KMS-11 (cell line): ENCODE measurements at regions not wholly inside any gene's neighbourhood (a gene's known extent, or its start where the extent isn't known, plus 50 kb on each side); places are given as distances from the start of the nearest gene placed in this dataset.

Experiments
- H2AFZ ChIP-seq: fragments of 200-600 bp; sonication (generic); 2 replicates; pipeline ENCODE4 v1.6.1; 2016; ENCODE audit warnings: antibody characterized with exemption, mixed run types, low read depth
- H3K27ac ChIP-seq: fragments of 200-600 bp; sonication (generic); 2 replicates; pipeline ENCODE4 v1.6.1; 2016; ENCODE audit warnings: mild to moderate bottlenecking, mixed run types
- H3K27me3 ChIP-seq: fragments of 200-600 bp; sonication (generic); 2 replicates; pipeline ENCODE4 v1.6.1; 2017; ENCODE audit warnings: mild to moderate bottlenecking, low read depth, mixed run types, moderate library complexity; ENCODE audit not compliant: insufficient read depth
- H3K36me3 ChIP-seq: fragments of 200-600 bp; sonication (generic); 2 replicates; pipeline ENCODE4 v1.6.1; 2017; ENCODE audit warnings: mild to moderate bottlenecking, mixed run types; ENCODE audit not compliant: insufficient read depth
- H3K4me1 ChIP-seq: fragments of 200-600 bp; sonication (generic); 2 replicates; pipeline ENCODE4 v1.6.1; 2016; ENCODE audit warnings: mild to moderate bottlenecking, low read depth, mixed run types; ENCODE audit not compliant: poor library complexity, severe bottlenecking
- H3K4me2 ChIP-seq: fragments of 200-600 bp; sonication (generic); 2 replicates; pipeline ENCODE4 v1.7.0; 2016; ENCODE audit warnings: mild to moderate bottlenecking, mixed run types
- H3K4me3 ChIP-seq: fragments of 200-600 bp; sonication (generic); IDR thresholded peaks from 2 replicates; pipeline ENCODE4 v1.6.1; 2017; ENCODE audit warnings: low read depth, low read length, mixed read lengths; ENCODE audit not compliant: insufficient read depth
- H3K79me2 ChIP-seq: fragments of 200-600 bp; sonication (generic); 2 replicates; pipeline ENCODE4 v1.6.1; 2016; ENCODE audit warnings: low read depth, mixed run types; ENCODE audit not compliant: insufficient read depth
- H3K9ac ChIP-seq: fragments of 200-600 bp; sonication (generic); 2 replicates; pipeline ENCODE4 v1.6.1; 2016; ENCODE audit warnings: mild to moderate bottlenecking, mixed run types
- H4K20me1 ChIP-seq: fragments of 200-600 bp; sonication (generic); 2 replicates; pipeline ENCODE4 v1.6.1; 2016; ENCODE audit warnings: mild to moderate bottlenecking, mixed run types; ENCODE audit not compliant: insufficient read depth
- CTCF ChIP-seq: fragments of 200-600 bp; sonication (generic); conservative IDR thresholded peaks from 2 replicates; pipeline ENCODE4 v1.6.1; 2017; ENCODE audit warnings: low read depth, mild to moderate bottlenecking, antibody characterized with exemption, low read length, moderate library complexity, mixed read lengths

GRCh38 chr13:66040506-66040905 lies 1189.6 kb downstream of the PCDH9 start:
- no peak for TF ChIP-seq CTCF
- H3K4me1 ChIP-seq: no peaks in the 10 kb centered on the region
- no peak overlapping the region for H3K9ac ChIP-seq
- H3K27ac ChIP-seq: no peak overlapping the region
- no peaks in the 10 kb centered on the region for H4K20me1 ChIP-seq
- no peak overlapping the region for H3K4me3 ChIP-seq
- no peak overlapping the region for H2AFZ ChIP-seq
- no peaks in the 10 kb centered on the region for H3K27me3 ChIP-seq
- H3K4me2 ChIP-seq: no peak overlapping the region
- no peaks in the 10 kb centered on the region for H3K36me3 ChIP-seq
- no peaks in the 10 kb centered on the region for H3K79me2 ChIP-seq

DNA sequence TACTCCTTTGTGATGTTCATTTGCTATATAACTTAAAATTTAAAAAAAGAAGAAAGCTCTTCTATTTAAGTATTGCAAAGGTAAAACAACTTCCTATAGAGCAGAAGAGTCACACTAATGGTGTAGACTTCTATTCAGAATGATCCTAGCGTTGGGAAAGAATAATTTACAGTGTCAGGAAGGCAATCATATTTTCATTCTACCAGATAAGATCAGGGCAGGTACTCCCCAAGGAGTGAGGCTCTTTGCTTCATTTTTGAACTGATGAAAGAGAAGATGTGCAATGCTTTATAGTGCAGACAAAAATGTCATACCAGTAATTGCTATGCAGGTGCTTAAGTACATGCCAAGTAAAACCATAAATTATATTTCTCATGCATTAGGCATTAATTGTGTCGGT lies 1193.0 kb downstream of the PCDH9 start:
- no peaks in the 10 kb centered on the region for H4K20me1 ChIP-seq
- no peak overlapping the region for H2AFZ ChIP-seq
- H3K4me2 ChIP-seq: no peak overlapping the region
- H3K4me1 ChIP-seq: no peaks in the 10 kb centered on the region
- no peak for TF ChIP-seq CTCF
- H3K27me3 ChIP-seq: no peaks in the 10 kb centered on the region
- no peak overlapping the region for H3K27ac ChIP-seq
- no peaks in the 10 kb centered on the region for H3K79me2 ChIP-seq
- no peak overlapping the region for H3K9ac ChIP-seq
- no peak overlapping the region for H3K4me3 ChIP-seq
- no peaks in the 10 kb centered on the region for H3K36me3 ChIP-seq

DNA sequence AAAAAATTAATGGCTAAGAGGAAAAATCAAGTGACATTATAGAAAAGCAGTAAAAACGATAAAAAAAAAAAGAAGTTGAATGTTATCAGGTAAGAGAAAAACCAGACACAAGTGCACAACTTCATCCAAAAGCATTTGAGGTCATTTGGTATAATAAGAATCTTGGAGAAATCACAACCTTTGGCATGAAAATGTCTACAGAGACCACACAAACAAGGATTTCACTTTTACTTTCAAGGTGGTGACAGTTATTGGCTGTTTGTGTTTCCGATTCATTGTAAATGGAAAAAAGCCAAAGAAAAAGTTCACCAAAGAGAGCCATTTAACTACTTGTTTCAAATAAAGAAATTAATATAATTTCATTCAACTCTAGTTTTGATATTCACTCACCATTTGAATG lies 1193.5 kb downstream of the PCDH9 start:
- TF ChIP-seq CTCF: no peak
- no peaks in the 10 kb centered on the region for H3K27me3 ChIP-seq
- no peak overlapping the region for H3K4me2 ChIP-seq
- H3K4me1 ChIP-seq: no peaks in the 10 kb centered on the region
- H3K4me3 ChIP-seq: no peak overlapping the region
- no peak overlapping the region for H3K27ac ChIP-seq
- H3K36me3 ChIP-seq: no peaks in the 10 kb centered on the region
- H2AFZ ChIP-seq: no peak overlapping the region
- H4K20me1 ChIP-seq: no peaks in the 10 kb centered on the region
- no peak overlapping the region for H3K9ac ChIP-seq
- H3K79me2 ChIP-seq: no peaks in the 10 kb centered on the region

DNA sequence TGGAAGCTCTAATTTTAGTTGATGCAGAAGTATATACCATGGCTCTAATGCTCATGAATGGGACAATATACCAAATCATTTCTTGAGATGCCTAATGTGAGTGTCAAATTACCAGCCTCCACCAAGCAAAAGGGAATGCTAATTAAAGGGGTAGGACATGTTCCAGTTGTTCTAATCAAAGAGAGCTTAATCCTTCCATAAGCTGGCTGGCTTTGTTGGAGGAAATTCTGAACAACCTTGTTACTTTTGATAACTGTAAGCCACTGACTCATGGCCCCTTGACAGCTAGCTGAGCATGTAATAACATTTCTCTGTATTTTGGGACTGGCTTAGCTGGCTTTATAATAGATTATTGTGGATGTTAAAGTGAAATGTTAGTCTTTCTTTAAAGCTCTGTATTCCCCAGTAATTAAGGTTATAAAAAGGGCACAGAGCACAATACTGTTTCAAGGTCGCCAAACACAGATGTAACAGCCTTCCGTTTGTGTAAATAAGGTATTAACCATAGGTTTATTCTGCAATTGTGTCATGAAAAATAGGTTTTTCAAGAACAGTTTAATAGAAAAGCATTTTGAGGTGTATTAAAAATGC lies 1194.0 kb downstream of the PCDH9 start:
- Histone ChIP-seq H3K4me3 (no peak overlapping the region), H3K4me2 (no peak overlapping the region), H3K36me3 (no peaks in the 10 kb centered on the region), H3K27ac (no peak overlapping the region), H2AFZ (no peak overlapping the region), H3K9ac (no peak overlapping the region), H3K27me3 (no peaks in the 10 kb centered on the region), H3K79me2 (no peaks in the 10 kb centered on the region), H4K20me1 (no peaks in the 10 kb centered on the region), H3K4me1 (no peaks in the 10 kb centered on the region)
- TF ChIP-seq CTCF: no peak
